H9 (cell line): ENCODE measurements at regions not wholly inside any gene's neighbourhood (a gene's known extent, or its start where the extent isn't known, plus 50 kb on each side); places are given as distances from the start of the nearest gene placed in this dataset.

Source experiments
- DNase-seq: peaks from one replicate; pipeline ENCODE4 v3.0.0-alpha.2; 2017
- H2AFZ ChIP-seq: one replicate; pipeline ENCODE4 v1.6.1; 2013; ENCODE audit warnings: mild to moderate bottlenecking, low read length, control low read depth, moderate library complexity
- H2AK5ac ChIP-seq: 2 replicates; pipeline ENCODE4 v1.6.1; 2013; ENCODE audit warnings: low read length, control low read depth, mixed read lengths; ENCODE audit not compliant: insufficient read length
- H2BK120ac ChIP-seq: one replicate; pipeline ENCODE4 v1.6.1; 2013; ENCODE audit warnings: low read depth, mild to moderate bottlenecking, low read length, control low read depth, inconsistent platforms; ENCODE audit not compliant: poor library complexity, severe bottlenecking
- H2BK12ac ChIP-seq: 2 replicates; pipeline ENCODE4 v1.6.1; 2013; ENCODE audit warnings: low read length, control low read depth, mixed read lengths, low read depth; ENCODE audit not compliant: insufficient read length
- H2BK15ac ChIP-seq: 2 replicates; pipeline ENCODE4 v1.6.1; 2013; ENCODE audit warnings: low read depth, low read length, control low read depth
- H2BK20ac ChIP-seq: one replicate; pipeline ENCODE4 v1.6.1; 2013; ENCODE audit warnings: low read depth, mild to moderate bottlenecking, low read length, control low read depth, inconsistent platforms; ENCODE audit not compliant: poor library complexity, severe bottlenecking
- H2BK5ac ChIP-seq: 2 replicates; pipeline ENCODE4 v1.6.1; 2013; ENCODE audit warnings: low read length, control low read depth, mixed read lengths; ENCODE audit not compliant: insufficient read length
- H3K14ac ChIP-seq: 2 replicates; pipeline ENCODE4 v1.6.1; 2013; ENCODE audit warnings: low read length, control low read depth; ENCODE audit not compliant: insufficient read depth
- H3K18ac ChIP-seq: 2 replicates; pipeline ENCODE4 v1.6.1; 2013; ENCODE audit warnings: low read depth, mild to moderate bottlenecking, mixed read lengths, low read length, control low read depth; ENCODE audit not compliant: insufficient read length
- H3K23ac ChIP-seq: 2 replicates; pipeline ENCODE4 v1.6.1; 2013; ENCODE audit warnings: low read length, control low read depth, mixed read lengths, low read depth; ENCODE audit not compliant: insufficient read length
- H3K23me2 ChIP-seq: 2 replicates; pipeline ENCODE4 v1.6.1; 2013; ENCODE audit warnings: low read depth, mild to moderate bottlenecking, mixed read lengths, low read length, control low read depth; ENCODE audit not compliant: insufficient read length, poor library complexity, severe bottlenecking
- H3K27ac ChIP-seq: 2 replicates; pipeline ENCODE4 v1.5.1; 2013; ENCODE audit warnings: low read length, control low read depth, mixed read lengths, low read depth; ENCODE audit not compliant: insufficient read length
- H3K27me3 ChIP-seq: 2 replicates; pipeline ENCODE4 v1.6.1; 2013; ENCODE audit warnings: low read length, control low read depth, inconsistent platforms; ENCODE audit not compliant: insufficient read depth
- H3K4ac ChIP-seq: 2 replicates; pipeline ENCODE4 v1.6.1; 2013; ENCODE audit warnings: low read depth, mild to moderate bottlenecking, control low read depth, inconsistent platforms, low read length, moderate library complexity
- H3K4me1 ChIP-seq: 2 replicates; pipeline ENCODE4 v1.6.1; 2013; ENCODE audit warnings: low read length, control low read depth, inconsistent platforms; ENCODE audit not compliant: insufficient read depth
- H3K4me2 ChIP-seq: 2 replicates; pipeline ENCODE4 v1.6.1; 2013; ENCODE audit warnings: low read length, control low read depth, mixed read lengths; ENCODE audit not compliant: insufficient read length, insufficient read depth
- H3K56ac ChIP-seq: 2 replicates; pipeline ENCODE4 v1.6.1; 2013; ENCODE audit warnings: low read depth, mild to moderate bottlenecking, mixed read lengths, low read length, control low read depth; ENCODE audit not compliant: insufficient read length
- H3K79me1 ChIP-seq: 2 replicates; pipeline ENCODE4 v1.6.1; 2013; ENCODE audit warnings: low read depth, mild to moderate bottlenecking, moderate library complexity, low read length, control low read depth, inconsistent platforms; ENCODE audit not compliant: insufficient read depth, poor library complexity, severe bottlenecking
- H3K79me2 ChIP-seq: 2 replicates; pipeline ENCODE4 v1.6.1; 2013; ENCODE audit warnings: low read length, control low read depth, inconsistent platforms; ENCODE audit not compliant: insufficient read depth
- H3K9ac ChIP-seq: 2 replicates; pipeline ENCODE4 v1.6.1; 2013; ENCODE audit warnings: low read length, control low read depth, mixed read lengths; ENCODE audit not compliant: insufficient read length; ENCODE audit errors: extremely low read depth
- H3K9me3 ChIP-seq: one replicate; pipeline ENCODE4 v1.6.1; 2013; ENCODE audit warnings: low read depth, low read length, inconsistent platforms; ENCODE audit not compliant: control insufficient read depth
- H3T11ph ChIP-seq: one replicate; pipeline ENCODE4 v1.6.1; 2013; ENCODE audit warnings: mild to moderate bottlenecking, low read length, control low read depth, inconsistent platforms
- H4K20me1 ChIP-seq: one replicate; pipeline ENCODE4 v1.6.1; 2013; ENCODE audit not compliant: control insufficient read depth, insufficient read length, insufficient read depth
- H4K5ac ChIP-seq: 2 replicates; pipeline ENCODE4 v1.6.1; 2013; ENCODE audit warnings: low read depth, mild to moderate bottlenecking, mixed read lengths, low read length, control low read depth; ENCODE audit not compliant: insufficient read length
- H4K8ac ChIP-seq: replicated peaks from 2 replicates; pipeline ENCODE4 v1.6.1; 2013; ENCODE audit warnings: low read length, control low read depth, mixed read lengths, low read depth; ENCODE audit not compliant: insufficient read length
- H4K91ac ChIP-seq: 2 replicates; pipeline ENCODE4 v1.6.1; 2013; ENCODE audit warnings: low read depth, mild to moderate bottlenecking, moderate library complexity, mixed read lengths, low read length, control low read depth; ENCODE audit not compliant: insufficient read length
- H3K27ac Mint-ChIP-seq, 3 experiments: 2 replicates in 2 of 3; 3 replicates in 1 of 3; pipeline ENCODE4 v1.8.0; 2020 to 2021; ENCODE audit warnings: mixed read lengths in 3 of 3, mild to moderate bottlenecking in 1 of 3, moderate library complexity in 1 of 3
- H3K27me3 Mint-ChIP-seq: 2 replicates; pipeline ENCODE4 v1.8.0; 2021; ENCODE audit warnings: low read depth, mild to moderate bottlenecking, moderate library complexity, mixed read lengths
- H3K36me3 Mint-ChIP-seq, 3 experiments: 2 replicates in 2 of 3; 3 replicates in 1 of 3; pipeline ENCODE4 v1.8.0; 2020 to 2021; ENCODE audit warnings: low read depth in 3 of 3, mixed read lengths in 3 of 3; ENCODE audit not compliant: insufficient read depth in 1 of 3
- H3K4me1 Mint-ChIP-seq, 2 experiments: 2 replicates each; pipeline ENCODE4 v1.8.0; 2020; ENCODE audit warnings: mixed read lengths in 2 of 2
- H3K4me3 Mint-ChIP-seq, 2 experiments: 2 replicates in 1 of 2; 3 replicates in 1 of 2; pipeline ENCODE4 v1.8.0; 2020 to 2021; ENCODE audit warnings: mild to moderate bottlenecking in 2 of 2, mixed read lengths in 2 of 2, moderate library complexity in 1 of 2
- H3K9me3 Mint-ChIP-seq, 2 experiments: 2 replicates in 1 of 2; 3 replicates in 1 of 2; pipeline ENCODE4 v1.8.0; 2020; ENCODE audit warnings: mild to moderate bottlenecking in 2 of 2, mixed read lengths in 2 of 2, moderate library complexity in 1 of 2
- CTCF ChIP-seq: fragments of 200-600 bp; sonication (generic); conservative IDR thresholded peaks from 3 replicates; pipeline ENCODE4 v1.8.0; 2021; ENCODE audit warnings: antibody characterized with exemption, mild to moderate bottlenecking
- WGBS: extraction: QIAGEN DNeasy Blood & Tissue Kit; methylation state at CpG from one replicate; pipeline ENCODE4 v1.1.7; 2013; ENCODE audit warnings: missing lambda C conversion rate, low lambda C conversion rate, mixed read lengths; ENCODE audit not compliant: insufficient read length; ENCODE audit errors: extremely low coverage; 5-methylcytosine and 5-hydroxymethylcytosine counted together

- no peaks in the 10 kb centered on the region for H3K79me2 ChIP-seq
- no peaks in the 10 kb centered on the region for H3K9me3 Mint-ChIP-seq
- no peaks in the 10 kb centered on the region for H3K23me2 ChIP-seq
- H3K27me3 ChIP-seq = no peaks in the 10 kb centered on the region
- H2BK20ac ChIP-seq = no peak overlapping the region
- H3K9ac ChIP-seq = no peak overlapping the region
- no peak overlapping the region for H3K14ac ChIP-seq
- H3K56ac ChIP-seq = no peak overlapping the region
- no peaks in the 10 kb centered on the region for H4K20me1 ChIP-seq
- no peaks in the 10 kb centered on the region for H3K79me1 ChIP-seq
- H4K5ac ChIP-seq = no peak overlapping the region
- H3K9me3 ChIP-seq = no peaks in the 10 kb centered on the region
- no peak overlapping the region for H2BK5ac ChIP-seq
- H4K91ac ChIP-seq = no peak overlapping the region
- WGBS = no CpG with 5 or more reads among the region's 3 CpGs
- no peak overlapping the region for H3K4me3 Mint-ChIP-seq
- H3K23ac ChIP-seq = no peak overlapping the region
- TF ChIP-seq CTCF = no peak
- no peak overlapping the region for H4K8ac ChIP-seq
- no peak for DNase-seq
- H3T11ph ChIP-seq = no peak overlapping the region
- H3K4me1 Mint-ChIP-seq = no peaks in the 10 kb centered on the region
- no peak overlapping the region for H2BK15ac ChIP-seq
- no peak overlapping the region for H2BK12ac ChIP-seq
- H2BK120ac ChIP-seq = no peak overlapping the region
- no peak overlapping the region for H3K27ac ChIP-seq
- H3K4me2 ChIP-seq = no peak overlapping the region
- no peak overlapping the region for H3K18ac ChIP-seq
- H3K36me3 Mint-ChIP-seq = no peaks in the 10 kb centered on the region
- H3K4ac ChIP-seq = no peak overlapping the region
- no peaks in the 10 kb centered on the region for H3K27me3 Mint-ChIP-seq
- H3K4me1 ChIP-seq = no peaks in the 10 kb centered on the region
- H3K27ac Mint-ChIP-seq = no peak overlapping the region
- no peak overlapping the region for H2AK5ac ChIP-seq
- no peak overlapping the region for H2AFZ ChIP-seq
Observed at GRCh38 chr5:145280214-145280613, 554.9 kb downstream of the PRELID2 start.
